ENCODE measurements at regions not wholly inside any gene's neighbourhood (a gene's known extent, or its start where the extent isn't known, plus 50 kb on each side); places are given as distances from the start of the nearest gene placed in this dataset.

DNA sequence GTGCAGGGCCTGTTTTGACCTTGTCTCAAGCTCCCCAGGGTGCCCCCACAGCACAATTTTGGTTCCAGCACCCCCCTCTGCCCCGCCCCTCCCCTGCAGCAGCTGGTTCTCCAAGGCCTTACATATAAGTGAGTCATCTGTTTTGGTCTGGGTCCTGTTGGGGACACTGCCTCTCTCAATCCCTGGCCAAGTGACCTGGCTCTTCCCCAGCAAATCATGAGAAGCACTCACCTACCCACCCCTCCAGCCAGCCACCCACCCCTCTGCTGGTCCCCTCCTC is 90.5 kb downstream of the INHBB start:
- no peak for TF ChIP-seq EZH2 (IDR thresholded peaks at IDR 0.05; ENCODE audit: borderline replicate concordance, low read depth, low read length, poor library complexity, severe bottlenecking)
- TF ChIP-seq, protein P1, sequence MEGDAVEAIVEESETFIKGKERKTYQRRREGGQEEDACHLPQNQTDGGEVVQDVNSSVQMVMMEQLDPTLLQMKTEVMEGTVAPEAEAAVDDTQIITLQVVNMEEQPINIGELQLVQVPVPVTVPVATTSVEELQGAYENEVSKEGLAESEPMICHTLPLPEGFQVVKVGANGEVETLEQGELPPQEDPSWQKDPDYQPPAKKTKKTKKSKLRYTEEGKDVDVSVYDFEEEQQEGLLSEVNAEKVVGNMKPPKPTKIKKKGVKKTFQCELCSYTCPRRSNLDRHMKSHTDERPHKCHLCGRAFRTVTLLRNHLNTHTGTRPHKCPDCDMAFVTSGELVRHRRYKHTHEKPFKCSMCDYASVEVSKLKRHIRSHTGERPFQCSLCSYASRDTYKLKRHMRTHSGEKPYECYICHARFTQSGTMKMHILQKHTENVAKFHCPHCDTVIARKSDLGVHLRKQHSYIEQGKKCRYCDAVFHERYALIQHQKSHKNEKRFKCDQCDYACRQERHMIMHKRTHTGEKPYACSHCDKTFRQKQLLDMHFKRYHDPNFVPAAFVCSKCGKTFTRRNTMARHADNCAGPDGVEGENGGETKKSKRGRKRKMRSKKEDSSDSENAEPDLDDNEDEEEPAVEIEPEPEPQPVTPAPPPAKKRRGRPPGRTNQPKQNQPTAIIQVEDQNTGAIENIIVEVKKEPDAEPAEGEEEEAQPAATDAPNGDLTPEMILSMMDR (conservative IDR thresholded peaks at IDR 0.05; ENCODE audit: low read depth, low read length): no peak
